ENCODE measurements at regions not wholly inside any gene's neighbourhood (a gene's known extent, or its start where the extent isn't known, plus 50 kb on each side); places are given as distances from the start of the nearest gene placed in this dataset.

DNA sequence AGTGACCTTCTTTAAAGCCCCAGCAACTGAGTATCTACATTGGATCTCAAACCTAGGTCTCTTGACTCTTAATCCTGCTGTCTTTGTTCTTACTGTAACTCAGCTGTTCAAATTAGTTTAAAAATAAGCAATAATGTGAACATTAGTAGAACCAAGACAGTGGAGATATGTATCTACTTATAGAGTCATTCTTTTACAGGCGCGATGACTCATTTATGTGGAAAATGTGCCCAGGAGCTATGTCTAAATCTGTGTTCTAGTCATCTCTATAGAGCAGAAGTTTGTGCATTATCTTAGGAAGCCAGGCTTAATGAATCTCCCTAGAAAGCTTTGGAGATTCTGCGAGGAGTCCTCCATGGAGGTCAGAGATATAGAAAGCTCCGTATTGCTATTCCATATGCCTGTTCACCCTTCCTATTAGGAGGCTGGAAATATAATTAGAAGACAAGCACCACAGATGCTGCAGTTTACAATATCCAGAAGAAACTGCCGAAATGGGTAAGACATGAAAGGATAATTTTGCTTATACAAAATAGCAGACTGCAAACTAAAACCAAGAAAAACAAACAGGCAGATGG lies 211.6 kb downstream of the TRIB2 start:
- Histone ChIP-seq H3K4me1 (no peaks in the 10 kb centered on the region), H3K27ac (no peak overlapping the region), H3K4me3 (no peak overlapping the region), H3K9me3 (no peaks in the 10 kb centered on the region), H3K4me2 (no peak overlapping the region)
- ATAC-seq = no peak
- no peak for FAIRE-seq
- ChIA-PET POLR2A (no interaction called here), CTCF (interaction anchor here (0.7 to 1.9 kb wide), 3 partner anchors 49 to 1098 kb away, joined by 3 to 5 read pairs (median 4); no protein-coding TSS in a partner anchor)
- no peak for DNase-seq (ENCODE audit: low read depth in 1 of 2, low spot score in 1 of 2)
- 49% methylated on average over 5 of the region's 5 CpGs for WGBS (ENCODE audit: missing lambda C conversion rate)
- TF ChIP-seq, protein P1, sequence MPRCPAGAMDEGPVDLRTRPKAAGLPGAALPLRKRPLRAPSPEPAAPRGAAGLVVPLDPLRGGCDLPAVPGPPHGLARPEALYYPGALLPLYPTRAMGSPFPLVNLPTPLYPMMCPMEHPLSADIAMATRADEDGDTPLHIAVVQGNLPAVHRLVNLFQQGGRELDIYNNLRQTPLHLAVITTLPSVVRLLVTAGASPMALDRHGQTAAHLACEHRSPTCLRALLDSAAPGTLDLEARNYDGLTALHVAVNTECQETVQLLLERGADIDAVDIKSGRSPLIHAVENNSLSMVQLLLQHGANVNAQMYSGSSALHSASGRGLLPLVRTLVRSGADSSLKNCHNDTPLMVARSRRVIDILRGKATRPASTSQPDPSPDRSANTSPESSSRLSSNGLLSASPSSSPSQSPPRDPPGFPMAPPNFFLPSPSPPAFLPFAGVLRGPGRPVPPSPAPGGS (IDR thresholded peaks at IDR 0.05) = no peak
- TF ChIP-seq HDAC2 (IDR thresholded peaks at IDR 0.05) (no peak), GATA3 (IDR thresholded peaks at IDR 0.05; ENCODE audit: borderline replicate concordance) (no peak), KDM5A (IDR thresholded peaks at IDR 0.05) (no peak), REST (IDR thresholded peaks at IDR 0.05) (no peak), FOSL2 (IDR thresholded peaks at IDR 0.05) (no peak), FOSL2 (CRISPR knock-in tag; IDR thresholded peaks at IDR 0.05) (peak; percentile 20; the same call in 1 of the 2 replicates), MAZ (IDR thresholded peaks at IDR 0.05; ENCODE audit: borderline replicate concordance, low read depth, low read length) (no peak)

DNA sequence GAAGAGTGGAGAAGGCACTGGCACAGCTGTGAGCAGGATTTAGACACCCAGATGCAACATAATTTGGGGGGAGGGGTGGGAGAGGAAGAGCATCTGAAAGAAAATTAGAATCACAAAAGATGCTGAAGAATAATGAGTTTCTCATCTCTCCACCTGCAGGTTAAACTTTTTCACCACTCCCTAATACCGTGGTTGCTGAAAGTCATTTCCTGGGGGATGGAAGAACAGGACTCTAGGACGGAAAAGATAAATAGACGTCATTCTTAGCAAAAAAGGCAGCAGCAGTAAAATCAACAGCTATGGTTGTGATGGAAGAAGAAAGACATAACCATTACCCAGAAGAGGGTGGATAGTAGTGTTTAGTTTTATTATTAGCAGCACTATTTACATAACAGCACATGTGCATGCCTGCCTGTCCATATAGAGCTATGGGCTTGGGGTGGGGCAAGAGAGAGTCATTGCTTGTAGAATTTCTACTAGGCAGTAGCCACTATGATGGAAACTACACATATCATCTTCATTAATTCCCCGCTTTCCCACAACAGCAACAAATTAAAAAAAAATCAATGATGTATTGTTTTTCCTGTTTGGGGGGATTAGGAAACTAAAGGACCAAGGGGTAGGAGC lies 212.2 kb downstream of the TRIB2 start:
- Histone ChIP-seq H3K27ac (no peak overlapping the region), H3K4me3 (no peak overlapping the region), H3K9me3 (no peaks in the 10 kb centered on the region), H3K4me1 (no peaks in the 10 kb centered on the region), H3K4me2 (no peak overlapping the region)
- POLR2A ChIA-PET = no interaction called here
- 8% methylated on average over 4 of the region's 4 CpGs for WGBS (ENCODE audit: missing lambda C conversion rate)
- FAIRE-seq (no peak), DNase-seq (ENCODE audit: low read depth in 1 of 2, low spot score in 1 of 2) (no peak), ATAC-seq (no peak)
- TF ChIP-seq ATOH8 (CRISPR knock-in tag; IDR thresholded peaks at IDR 0.05; ENCODE audit: low read depth) = no peak
- no peak for TF ChIP-seq JUNB (IDR thresholded peaks at IDR 0.05)
- no peak for TF ChIP-seq FOXS1 (CRISPR knock-in tag; IDR thresholded peaks at IDR 0.05)
- no peak for TF ChIP-seq MAZ (IDR thresholded peaks at IDR 0.05; ENCODE audit: borderline replicate concordance, low read depth, low read length)
- TF ChIP-seq HOXA7 (CRISPR knock-in tag; IDR thresholded peaks at IDR 0.05) = no peak
- no peak for TF ChIP-seq USF2 (IDR thresholded peaks at IDR 0.05)
- TF ChIP-seq ESRRA (IDR thresholded peaks at IDR 0.05; ENCODE audit: borderline replicate concordance, low read length) = no peak
- CTCF ChIA-PET = interaction anchor here (1.1 to 3.0 kb wide), 3 partner anchors 9 to 78 kb away, joined by 3 to 17 read pairs (median 5); no protein-coding TSS in a partner anchor

GRCh38 chr2:12929758-12930157 lies 213.0 kb downstream of the TRIB2 start:
- ChIA-PET POLR2A (no interaction called here), CTCF (interaction anchor here (0.6 to 3.0 kb wide), 8 partner anchors 10 to 1237 kb away, joined by 3 to 21 read pairs (median 4); no protein-coding TSS in a partner anchor)
- H3K9me3 ChIP-seq = no peaks in the 10 kb centered on the region
- no peak for DNase-seq (ENCODE audit: low read depth in 1 of 2, low spot score in 1 of 2)
- no peak; a peak in 1 of 6 replicates for ATAC-seq
- 0% methylated on average over 3 of the region's 3 CpGs for WGBS (ENCODE audit: missing lambda C conversion rate)
- no peak for FAIRE-seq
- H3K4me3 ChIP-seq = no peak overlapping the region
- TF ChIP-seq SMC3 (IDR thresholded peaks at IDR 0.05) (no peak), USF2 (IDR thresholded peaks at IDR 0.05) (no peak), NPAS2 (CRISPR knock-in tag; IDR thresholded peaks at IDR 0.05; ENCODE audit: borderline replicate concordance) (no peak), ATOH8 (CRISPR knock-in tag; IDR thresholded peaks at IDR 0.05; ENCODE audit: low read depth) (no peak), E2F6 (IDR thresholded peaks at IDR 0.05; ENCODE audit: borderline replicate concordance, low read depth) (no peak), EP300 (IDR thresholded peaks at IDR 0.05) (no peak), RFX5 (IDR thresholded peaks at IDR 0.05) (no peak)
- no peak overlapping the region for H3K4me2 ChIP-seq
- H3K4me1 ChIP-seq = no peaks in the 10 kb centered on the region
- H3K27ac ChIP-seq = no peak overlapping the region

Data from A549 (cell line).